ENCODE measurements at regions not wholly inside any gene's neighbourhood (a gene's known extent, or its start where the extent isn't known, plus 50 kb on each side); places are given as distances from the start of the nearest gene placed in this dataset.

DNA sequence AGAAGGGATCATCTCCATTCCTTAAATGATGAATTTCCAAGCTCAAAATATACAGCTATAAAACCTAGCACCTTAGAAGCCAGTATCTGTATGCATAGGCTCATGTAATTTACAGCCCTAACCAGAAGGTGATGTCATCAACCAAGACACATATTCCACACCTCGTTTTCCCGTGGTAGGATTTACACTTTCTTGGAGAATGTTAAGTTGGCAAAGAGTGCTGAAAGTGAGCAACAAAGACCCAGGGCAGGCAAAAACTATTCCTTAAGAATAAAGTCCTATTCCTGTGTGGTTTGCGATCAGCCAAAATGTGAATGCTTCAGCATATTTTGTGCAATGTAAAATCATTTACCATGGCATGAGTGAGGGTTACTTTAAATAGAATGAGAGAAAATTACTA lies 247.1 kb downstream of the OSR1 start:
- Histone ChIP-seq H3K9ac (ENCODE audit: low read depth, low read length, poor library complexity, severe bottlenecking) (no peak overlapping the region), H3K4me3 (ENCODE audit: low read length, poor library complexity, severe bottlenecking) (no peak overlapping the region), H2AFZ (ENCODE audit: low read length) (no peak overlapping the region), H4K20me1 (ENCODE audit: insufficient read depth, low read length, poor library complexity, severe bottlenecking) (no peaks in the 10 kb centered on the region), H3K4me1 (ENCODE audit: insufficient read depth, low read length, poor library complexity, severe bottlenecking) (no peaks in the 10 kb centered on the region), H3F3A (ENCODE audit: low read depth) (no peaks in the 10 kb centered on the region), H3K9me2 (replicated peaks; ENCODE audit: low read depth, low read length) (no peaks in the 10 kb centered on the region), H3K9me3 (ENCODE audit: insufficient read depth, low read depth, low read length) (no peaks in the 10 kb centered on the region), H3K4me2 (ENCODE audit: low read depth, low read length, poor library complexity, severe bottlenecking) (no peak overlapping the region), H3K36me3 (ENCODE audit: insufficient read depth, low read length) (no peaks in the 10 kb centered on the region), H3K27me3 (ENCODE audit: insufficient read depth, low read length, poor library complexity, severe bottlenecking) (no peaks in the 10 kb centered on the region), H3K79me2 (ENCODE audit: insufficient read depth, low read length) (no peaks in the 10 kb centered on the region)
- TF ChIP-seq EZH2phosphoT487 (IDR thresholded peaks at IDR 0.05; ENCODE audit: borderline replicate concordance): no peak

DNA sequence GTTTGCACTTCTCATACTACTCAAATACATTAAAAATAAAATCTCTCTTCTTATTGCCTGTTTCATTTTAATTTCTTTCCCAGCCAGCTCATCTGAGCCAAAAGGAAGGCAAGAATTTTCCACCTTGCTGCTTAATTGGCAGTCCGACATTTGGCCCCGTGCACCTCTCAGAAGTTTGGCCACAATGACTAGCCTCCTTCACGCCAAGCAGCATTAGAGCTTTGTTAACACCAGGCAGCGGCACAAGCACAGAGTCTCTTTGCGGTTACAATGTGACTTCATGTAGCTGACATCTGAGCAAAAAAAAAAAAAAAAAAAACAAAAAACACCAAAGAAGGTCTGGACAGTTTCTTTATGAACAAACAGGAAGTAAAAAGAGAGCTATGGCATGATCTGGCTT lies 248.9 kb downstream of the OSR1 start:
- H3K4me2 ChIP-seq (ENCODE audit: low read depth, low read length, poor library complexity, severe bottlenecking): no peak overlapping the region
- H3K27me3 ChIP-seq (ENCODE audit: insufficient read depth, low read length, poor library complexity, severe bottlenecking): no peaks in the 10 kb centered on the region
- H3K4me1 ChIP-seq (ENCODE audit: insufficient read depth, low read length, poor library complexity, severe bottlenecking): no peaks in the 10 kb centered on the region
- no peaks in the 10 kb centered on the region for H3F3A ChIP-seq (ENCODE audit: low read depth)
- no peaks in the 10 kb centered on the region for H3K79me2 ChIP-seq (ENCODE audit: insufficient read depth, low read length)
- H4K20me1 ChIP-seq (ENCODE audit: insufficient read depth, low read length, poor library complexity, severe bottlenecking): no peaks in the 10 kb centered on the region
- no peaks in the 10 kb centered on the region for H3K36me3 ChIP-seq (ENCODE audit: insufficient read depth, low read length)
- H2AFZ ChIP-seq (ENCODE audit: low read length): no peak overlapping the region
- H3K4me3 ChIP-seq (ENCODE audit: low read length, poor library complexity, severe bottlenecking): no peak overlapping the region
- no peaks in the 10 kb centered on the region for H3K9me3 ChIP-seq (ENCODE audit: insufficient read depth, low read depth, low read length)
- no peak overlapping the region for H3K9ac ChIP-seq (ENCODE audit: low read depth, low read length, poor library complexity, severe bottlenecking)
- no peaks in the 10 kb centered on the region for H3K9me2 ChIP-seq (replicated peaks; ENCODE audit: low read depth, low read length)
- no peak for TF ChIP-seq EZH2phosphoT487 (IDR thresholded peaks at IDR 0.05; ENCODE audit: borderline replicate concordance)
- TF ChIP-seq, protein P1, sequence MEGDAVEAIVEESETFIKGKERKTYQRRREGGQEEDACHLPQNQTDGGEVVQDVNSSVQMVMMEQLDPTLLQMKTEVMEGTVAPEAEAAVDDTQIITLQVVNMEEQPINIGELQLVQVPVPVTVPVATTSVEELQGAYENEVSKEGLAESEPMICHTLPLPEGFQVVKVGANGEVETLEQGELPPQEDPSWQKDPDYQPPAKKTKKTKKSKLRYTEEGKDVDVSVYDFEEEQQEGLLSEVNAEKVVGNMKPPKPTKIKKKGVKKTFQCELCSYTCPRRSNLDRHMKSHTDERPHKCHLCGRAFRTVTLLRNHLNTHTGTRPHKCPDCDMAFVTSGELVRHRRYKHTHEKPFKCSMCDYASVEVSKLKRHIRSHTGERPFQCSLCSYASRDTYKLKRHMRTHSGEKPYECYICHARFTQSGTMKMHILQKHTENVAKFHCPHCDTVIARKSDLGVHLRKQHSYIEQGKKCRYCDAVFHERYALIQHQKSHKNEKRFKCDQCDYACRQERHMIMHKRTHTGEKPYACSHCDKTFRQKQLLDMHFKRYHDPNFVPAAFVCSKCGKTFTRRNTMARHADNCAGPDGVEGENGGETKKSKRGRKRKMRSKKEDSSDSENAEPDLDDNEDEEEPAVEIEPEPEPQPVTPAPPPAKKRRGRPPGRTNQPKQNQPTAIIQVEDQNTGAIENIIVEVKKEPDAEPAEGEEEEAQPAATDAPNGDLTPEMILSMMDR (conservative IDR thresholded peaks at IDR 0.05; ENCODE audit: low read length): no peak

DNA sequence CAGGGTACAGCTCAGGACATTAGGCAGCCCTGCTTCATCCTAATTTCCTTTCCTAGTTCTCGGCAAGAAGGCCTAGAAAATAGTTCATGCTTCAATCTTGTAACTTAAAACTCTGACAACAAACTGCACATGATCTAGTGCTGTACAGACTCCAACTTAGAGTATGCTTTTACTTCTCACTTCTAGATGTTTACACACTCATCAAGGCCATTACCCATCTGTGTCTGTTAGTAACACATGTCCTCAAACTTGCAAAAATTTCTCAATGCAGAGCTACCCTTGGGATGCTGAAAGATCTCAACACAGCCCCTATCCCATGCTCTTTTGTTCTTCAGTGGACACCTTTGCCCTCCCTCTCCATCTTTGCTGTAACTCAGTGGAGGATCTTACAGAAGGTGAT lies 252.0 kb downstream of the OSR1 start:
- no peak overlapping the region for H2AFZ ChIP-seq (ENCODE audit: low read length)
- no peak overlapping the region for H3K9ac ChIP-seq (ENCODE audit: low read depth, low read length, poor library complexity, severe bottlenecking)
- no peaks in the 10 kb centered on the region for H3K9me3 ChIP-seq (ENCODE audit: insufficient read depth, low read depth, low read length)
- no peaks in the 10 kb centered on the region for H3K79me2 ChIP-seq (ENCODE audit: insufficient read depth, low read length)
- no peak overlapping the region for H3K4me3 ChIP-seq (ENCODE audit: low read length, poor library complexity, severe bottlenecking)
- no peaks in the 10 kb centered on the region for H3K4me1 ChIP-seq (ENCODE audit: insufficient read depth, low read length, poor library complexity, severe bottlenecking)
- TF ChIP-seq, protein P1 (conservative IDR thresholded peaks at IDR 0.05; ENCODE audit: low read length): no peak
- TF ChIP-seq EZH2phosphoT487 (IDR thresholded peaks at IDR 0.05; ENCODE audit: borderline replicate concordance): no peak
- H3K36me3 ChIP-seq (ENCODE audit: insufficient read depth, low read length): no peaks in the 10 kb centered on the region
- H3K4me2 ChIP-seq (ENCODE audit: low read depth, low read length, poor library complexity, severe bottlenecking): no peak overlapping the region
- no peaks in the 10 kb centered on the region for H3K27me3 ChIP-seq (ENCODE audit: insufficient read depth, low read length, poor library complexity, severe bottlenecking)
- no peaks in the 10 kb centered on the region for H4K20me1 ChIP-seq (ENCODE audit: insufficient read depth, low read length, poor library complexity, severe bottlenecking)
- no peaks in the 10 kb centered on the region for H3K9me2 ChIP-seq (replicated peaks; ENCODE audit: low read depth, low read length)
- H3F3A ChIP-seq (ENCODE audit: low read depth): no peaks in the 10 kb centered on the region

DNA sequence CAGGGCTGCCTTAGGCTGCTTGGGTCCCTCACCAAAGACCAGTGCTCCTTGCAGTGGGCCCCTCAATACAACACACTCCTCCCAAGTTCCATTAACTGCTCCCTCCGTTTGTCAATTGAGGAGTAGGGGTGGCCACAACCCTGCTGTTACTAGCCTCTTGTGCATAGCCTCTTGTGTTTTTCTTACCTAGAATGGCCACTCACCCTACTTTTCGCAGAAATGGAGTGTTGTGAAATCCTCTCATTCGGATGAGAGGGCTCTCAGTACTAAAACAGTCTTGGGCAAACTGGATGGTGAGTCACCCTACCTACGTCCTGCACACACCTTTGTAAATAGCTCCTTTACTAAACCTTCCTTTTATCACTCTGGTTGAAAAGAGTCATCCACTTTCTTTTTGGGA lies 253.9 kb downstream of the OSR1 start:
- H3K36me3 ChIP-seq (ENCODE audit: insufficient read depth, low read length): no peaks in the 10 kb centered on the region
- no peak overlapping the region for H3K4me3 ChIP-seq (ENCODE audit: low read length, poor library complexity, severe bottlenecking)
- H3K27me3 ChIP-seq (ENCODE audit: insufficient read depth, low read length, poor library complexity, severe bottlenecking): no peaks in the 10 kb centered on the region
- no peaks in the 10 kb centered on the region for H3K79me2 ChIP-seq (ENCODE audit: insufficient read depth, low read length)
- H3K9me2 ChIP-seq (replicated peaks; ENCODE audit: low read depth, low read length): no peaks in the 10 kb centered on the region
- no peak overlapping the region for H3K9ac ChIP-seq (ENCODE audit: low read depth, low read length, poor library complexity, severe bottlenecking)
- no peak overlapping the region for H3K4me2 ChIP-seq (ENCODE audit: low read depth, low read length, poor library complexity, severe bottlenecking)
- H4K20me1 ChIP-seq (ENCODE audit: insufficient read depth, low read length, poor library complexity, severe bottlenecking): no peaks in the 10 kb centered on the region
- H3K4me1 ChIP-seq (ENCODE audit: insufficient read depth, low read length, poor library complexity, severe bottlenecking): no peaks in the 10 kb centered on the region
- TF ChIP-seq, protein P1 (conservative IDR thresholded peaks at IDR 0.05; ENCODE audit: low read length): no peak
- TF ChIP-seq EZH2phosphoT487 (IDR thresholded peaks at IDR 0.05; ENCODE audit: borderline replicate concordance): no peak
- no peaks in the 10 kb centered on the region for H3K9me3 ChIP-seq (ENCODE audit: insufficient read depth, low read depth, low read length)
- H2AFZ ChIP-seq (ENCODE audit: low read length): no peak overlapping the region
- H3F3A ChIP-seq (ENCODE audit: low read depth): no peaks in the 10 kb centered on the region

All from Loucy (cell line).